Adipose tissue (tissue), 3 donors: ENCODE measurements at regions not wholly inside any gene's neighbourhood (a gene's known extent, or its start where the extent isn't known, plus 50 kb on each side); places are given as distances from the start of the nearest gene placed in this dataset.

Experiments used
- H3K27ac ChIP-seq: one replicate; pipeline ENCODE4 v1.5.1; 2013; ENCODE audit warnings: low read depth, low read length
- WGBS, 3 donors: extraction: QIAGEN DNeasy Blood & Tissue Kit; methylation state at CpG; one replicate each; pipeline ENCODE4 v1.1.7; 2013; 5-methylcytosine and 5-hydroxymethylcytosine counted together
- donor health status: healthy with polysubstance abuse.
- donor health status: Bipolar disorder and iron deficiency.
- donor health status: healthy.

GRCh38 chr1:219383281-219383680 lies 209.6 kb downstream of the LYPLAL1 start:
- H3K27ac ChIP-seq = no peak overlapping the region

GRCh38 chr1:219381396-219381795 lies 207.7 kb downstream of the LYPLAL1 start:
- no peak overlapping the region for H3K27ac ChIP-seq
- WGBS, 3 donors = 91 to 98% (median 96%) methylated on average over 1 of the region's 1 CpG

DNA sequence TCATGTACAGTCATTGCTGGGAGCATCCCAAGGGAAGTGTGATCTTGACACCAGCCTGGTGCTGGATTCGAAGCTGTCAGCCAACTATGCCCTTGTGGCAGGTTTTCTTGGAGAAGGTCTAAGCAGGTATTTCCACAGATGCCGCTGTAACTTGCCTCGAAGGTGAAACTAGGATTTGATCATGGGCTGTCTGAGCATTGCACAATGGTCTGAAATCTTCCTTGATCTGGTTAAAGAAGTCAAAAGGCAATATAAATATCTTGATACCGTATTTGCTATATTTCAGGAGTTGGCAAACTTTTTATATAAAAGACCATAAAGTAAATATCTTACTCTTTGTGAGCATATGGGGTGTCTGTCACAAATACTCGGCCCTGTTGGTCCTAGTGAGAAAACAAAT lies 206.8 kb downstream of the LYPLAL1 start:
- no peak overlapping the region for H3K27ac ChIP-seq
- 72 to 92% (median 89%) methylated on average over 5 of the region's 5 CpGs for WGBS, 3 donors

GRCh38 chr1:219379691-219380090 lies 206.0 kb downstream of the LYPLAL1 start:
- 64 to 82% (median 74%) methylated on average over 2 of the region's 2 CpGs for WGBS, 3 donors
- H3K27ac ChIP-seq = no peak overlapping the region

DNA sequence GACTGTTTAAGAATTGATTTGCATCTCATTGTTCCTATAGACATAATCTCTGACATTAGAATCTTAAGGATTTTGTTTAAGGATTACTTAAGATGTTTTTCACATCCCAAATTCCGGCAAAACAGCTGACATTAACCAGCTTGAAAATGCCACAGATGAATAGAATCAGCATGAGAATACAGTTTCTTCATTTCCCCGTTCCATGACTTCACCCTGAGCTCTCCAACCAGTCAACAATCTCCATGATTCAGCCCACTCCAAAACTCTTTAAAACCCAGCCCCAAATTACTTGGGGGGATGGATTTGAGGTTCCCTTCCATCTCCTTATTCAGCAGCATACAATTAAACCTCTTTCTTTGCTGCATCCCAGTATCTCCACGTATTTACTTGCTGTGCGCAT lies 201.0 kb downstream of the LYPLAL1 start:
- no peak overlapping the region for H3K27ac ChIP-seq
- WGBS, 3 donors = 68 to 80% (median 69%) methylated on average over 4 of the region's 4 CpGs

DNA sequence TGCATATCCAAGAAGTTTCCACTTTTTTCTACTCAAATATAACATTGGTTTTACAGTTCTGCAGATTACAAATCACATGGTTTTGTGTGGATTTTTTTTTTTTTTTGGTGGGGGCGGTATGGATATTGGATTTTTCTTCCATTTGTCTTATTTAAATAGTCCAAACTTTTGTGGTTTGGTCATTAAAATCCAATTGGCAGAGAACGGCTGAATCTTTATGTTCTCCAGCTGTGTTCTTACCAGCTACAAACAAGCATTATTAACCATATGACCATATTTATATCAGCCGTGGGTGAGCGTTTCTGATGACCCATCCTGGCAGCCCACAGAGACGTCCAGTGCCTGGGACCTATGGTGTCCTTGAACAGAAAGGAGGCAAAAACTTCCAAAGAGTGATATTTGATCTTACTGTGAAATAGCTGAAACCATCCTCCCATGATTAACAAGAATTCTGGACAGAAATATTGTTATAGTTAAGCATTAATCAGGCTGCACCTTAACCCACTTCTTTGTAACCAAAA lies 200.4 kb downstream of the LYPLAL1 start:
- no peak overlapping the region for H3K27ac ChIP-seq
- WGBS, 3 donors = 81 to 85% (median 82%) methylated on average over 5 of the region's 5 CpGs

GRCh38 chr1:219373616-219373935 lies 199.9 kb downstream of the LYPLAL1 start:
- no peak overlapping the region for H3K27ac ChIP-seq
- WGBS, 3 donors = 89 to 95% (median 93%) methylated on average over 1 of the region's 1 CpG

DNA sequence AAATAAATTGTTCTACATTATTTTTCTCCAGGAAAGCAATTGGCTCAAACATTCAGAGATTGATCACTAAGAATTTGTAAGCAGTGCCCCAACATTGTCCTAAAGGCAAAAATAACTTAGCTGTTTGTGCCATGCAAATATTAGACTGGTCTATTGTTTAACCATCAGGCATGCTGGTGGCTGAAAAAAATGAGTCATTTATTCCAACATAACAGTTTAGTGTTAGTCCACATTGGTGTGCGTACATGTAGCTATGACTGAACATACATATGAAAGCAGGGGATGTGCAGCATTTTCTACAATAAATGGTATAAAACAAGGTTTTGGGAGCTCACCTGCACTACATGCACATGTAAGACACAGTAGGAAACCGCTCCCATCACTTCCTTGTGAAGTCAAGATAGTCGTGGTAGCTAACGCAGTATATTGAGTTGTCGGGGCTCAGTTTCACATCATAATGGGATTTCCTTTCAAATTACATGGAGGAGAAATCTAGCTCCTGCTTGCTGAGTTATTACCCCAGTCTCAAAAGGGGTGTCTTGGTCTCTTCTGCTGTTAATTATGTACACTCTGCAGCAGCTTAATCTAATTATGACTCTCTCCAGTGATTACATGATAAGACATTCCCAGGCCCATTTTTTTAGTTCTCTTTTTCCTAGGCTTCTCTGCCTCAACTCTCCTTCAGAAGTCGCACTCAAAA lies 199.4 kb downstream of the LYPLAL1 start:
- WGBS, 3 donors = 91 to 92% (median 91%) methylated on average over 6 of the region's 6 CpGs
- no peak overlapping the region for H3K27ac ChIP-seq

GRCh38 chr1:219371471-219371870 lies 197.8 kb downstream of the LYPLAL1 start:
- H3K27ac ChIP-seq = no peak overlapping the region
- WGBS, 3 donors = 46 to 94% (median 86%) methylated on average over 2 of the region's 2 CpGs

- 42 to 92% (median 86%) methylated on average over 3 of the region's 3 CpGs for WGBS, 3 donors
- H3K27ac ChIP-seq = no peak overlapping the region
Measured at GRCh38 chr1:219367496-219367895, 193.8 kb downstream of the LYPLAL1 start.

DNA sequence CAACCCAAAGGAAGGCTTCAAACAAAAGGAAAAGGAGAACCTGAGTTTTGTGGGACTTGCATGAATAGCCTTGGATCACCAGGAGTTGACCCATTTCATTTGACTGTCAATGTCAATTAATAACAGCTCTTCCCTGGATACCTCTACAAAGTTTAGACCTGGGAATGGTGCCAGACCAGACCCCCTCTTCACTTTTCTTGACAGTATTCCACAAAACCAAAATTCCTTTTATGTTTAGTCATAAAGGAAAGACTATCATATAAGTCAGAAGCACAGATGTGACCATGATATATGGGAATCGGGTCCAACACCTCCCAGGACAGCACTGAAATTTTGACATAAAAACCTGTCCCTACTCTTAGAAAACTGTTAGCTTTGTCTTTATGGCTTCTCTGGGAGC lies 191.8 kb downstream of the LYPLAL1 start:
- 88 to 99% (median 98%) methylated on average over 1 of the region's 1 CpG for WGBS, 3 donors
- H3K27ac ChIP-seq = no peak overlapping the region

GRCh38 chr1:219362702-219363101 lies 189.0 kb downstream of the LYPLAL1 start:
- H3K27ac ChIP-seq = no peak overlapping the region
- 63 to 79% (median 68%) methylated on average over 3 of the region's 3 CpGs for WGBS, 3 donors

DNA sequence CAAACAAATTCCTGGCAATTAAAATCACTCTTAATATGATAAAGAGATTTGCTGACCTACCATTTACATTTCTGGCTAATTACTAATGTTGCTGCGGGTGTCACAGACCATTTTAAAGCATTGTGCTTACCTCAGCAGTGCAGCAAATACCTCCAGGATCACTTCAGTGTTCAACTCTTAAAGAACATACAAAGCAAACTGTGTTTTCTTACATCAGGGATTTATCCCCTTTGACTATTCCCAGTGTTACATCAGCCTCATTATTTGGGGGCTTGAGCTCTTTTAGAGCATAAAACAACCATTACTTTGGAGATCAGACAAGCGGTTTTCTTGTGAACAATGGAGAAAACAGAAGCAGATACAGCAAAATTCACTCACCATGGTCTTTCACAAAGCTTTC lies 185.4 kb downstream of the LYPLAL1 start:
- WGBS, 3 donors = 68 to 86% (median 77%) methylated on average over 2 of the region's 2 CpGs
- no peak overlapping the region for H3K27ac ChIP-seq

- no peak overlapping the region for H3K27ac ChIP-seq
- WGBS, 3 donors = 86 to 96% (median 88%) methylated on average over 2 of the region's 2 CpGs
Measured at GRCh38 chr1:219358080-219358479, 184.4 kb downstream of the LYPLAL1 start.

- no peak overlapping the region for H3K27ac ChIP-seq
- WGBS, 3 donors = 75 to 91% (median 84%) methylated on average over 4 of the region's 4 CpGs
Measured at GRCh38 chr1:219354962-219355361, 181.3 kb downstream of the LYPLAL1 start.

DNA sequence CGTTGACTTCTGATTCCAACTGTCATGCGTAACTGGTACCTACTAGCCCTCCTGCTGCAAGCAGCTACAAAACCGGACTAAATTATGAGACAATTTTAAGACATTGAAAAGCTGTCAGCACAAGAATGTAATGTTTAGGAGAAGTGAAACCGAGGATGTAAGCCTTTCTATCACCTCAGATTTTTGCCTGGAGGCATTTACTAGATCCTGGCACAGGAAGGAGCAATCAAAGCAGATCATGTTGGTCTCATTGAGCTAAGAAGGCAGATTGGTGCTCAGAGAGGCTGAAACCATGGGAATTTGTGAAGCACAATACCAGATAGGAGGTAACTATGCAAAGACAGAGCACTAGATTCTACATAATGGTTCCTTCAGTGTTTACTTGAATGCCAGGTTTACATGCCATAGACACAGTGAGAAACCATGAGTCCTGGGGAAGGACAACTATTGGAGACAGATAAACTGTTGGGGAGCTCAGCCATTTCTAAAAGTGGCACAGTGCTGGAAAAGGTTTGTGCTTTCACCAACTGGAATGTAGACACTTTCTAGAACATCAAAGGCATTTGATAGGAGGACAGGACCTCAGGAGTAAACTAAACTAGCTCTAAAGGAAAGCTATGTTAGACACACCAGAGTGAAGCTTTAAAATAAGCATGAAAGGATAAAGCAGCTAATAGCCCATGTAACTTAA lies 179.4 kb downstream of the LYPLAL1 start:
- no peak overlapping the region for H3K27ac ChIP-seq

DNA sequence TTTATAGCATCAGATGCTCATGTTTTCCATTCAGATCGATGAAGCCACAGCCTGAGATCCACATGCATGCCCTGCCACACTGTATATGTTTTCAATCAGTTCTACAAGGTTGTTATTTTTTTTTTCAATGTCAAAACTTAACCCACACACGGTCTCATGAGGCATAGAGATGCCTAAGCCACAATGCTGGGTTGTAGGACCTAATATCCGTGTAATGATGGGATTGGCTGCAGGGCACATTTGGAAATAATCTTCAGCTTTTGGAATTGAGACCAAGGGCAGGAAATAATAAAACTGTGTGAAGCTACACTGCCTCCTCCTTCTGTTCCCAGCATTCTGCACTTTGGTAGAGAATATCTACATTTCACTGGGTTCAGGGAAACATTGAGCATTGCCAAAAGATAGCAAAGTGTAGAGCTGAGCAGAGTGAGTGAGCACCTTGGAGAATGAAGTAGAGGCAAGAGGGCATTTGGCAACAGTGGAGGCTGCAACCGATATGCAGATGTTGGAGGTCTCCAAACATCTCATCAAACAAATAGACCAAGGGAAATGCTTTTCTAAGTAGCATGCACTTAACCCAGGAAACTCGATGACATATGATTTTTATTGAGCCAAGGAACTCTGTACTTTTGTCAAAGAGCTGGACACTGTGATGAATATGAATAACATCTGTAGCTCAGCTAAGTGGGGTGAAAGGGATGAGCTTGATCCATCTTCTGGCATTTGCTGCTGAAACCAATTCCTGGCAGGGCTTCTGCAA lies 176.7 kb downstream of the LYPLAL1 start:
- no peak overlapping the region for H3K27ac ChIP-seq
- WGBS, 3 donors = 62 to 67% (median 66%) methylated on average over 5 of the region's 5 CpGs

More for the DNA sequence above, 179.4 kb downstream of the LYPLAL1 start:
- WGBS, 3 donors = 84 to 91% (median 84%) methylated on average over 4 of the region's 4 CpGs

- 31 to 42% (median 38%) methylated on average over 5 of the region's 5 CpGs for WGBS, 3 donors
Measured at GRCh38 chr1:219347921-219348391, 174.3 kb downstream of the LYPLAL1 start.

DNA sequence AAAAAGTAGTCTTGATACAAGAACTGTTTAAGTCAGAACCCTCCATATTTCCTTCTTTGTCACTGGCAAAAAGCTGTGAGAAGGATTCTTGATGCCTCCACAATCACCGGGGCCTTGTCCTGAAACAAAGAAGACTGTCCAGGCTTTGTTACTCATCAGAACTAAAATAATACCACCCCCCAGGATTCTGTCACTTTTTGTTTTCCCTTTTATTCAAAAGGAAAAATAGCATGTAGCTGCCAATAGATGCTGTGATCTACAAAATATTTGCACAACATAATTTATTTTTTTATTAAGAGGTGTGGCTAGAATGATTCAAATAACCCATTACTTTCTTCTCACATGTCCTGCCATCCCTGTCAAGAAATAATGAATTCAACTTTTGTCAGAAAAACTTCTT lies 173.7 kb downstream of the LYPLAL1 start:
- H3K27ac ChIP-seq = no peak overlapping the region

More at GRCh38 chr1:219347921-219348391, 174.3 kb downstream of the LYPLAL1 start:
- H3K27ac ChIP-seq = no peak overlapping the region

More for the DNA sequence above, 173.7 kb downstream of the LYPLAL1 start:
- 63 to 87% (median 79%) methylated on average over 1 of the region's 1 CpG for WGBS, 3 donors
